ENCODE measurements at regions not wholly inside any gene's neighbourhood (a gene's known extent, or its start where the extent isn't known, plus 50 kb on each side); places are given as distances from the start of the nearest gene placed in this dataset.
"Not testable (repeated sequence)": the region's sequence is repeated elsewhere in the genome, so short reads cannot be mapped to it uniquely, and the experiment has no call there.

- Histone ChIP-seq H3K9ac (ENCODE audit: low read depth, low read length) (no peak overlapping the region), H3K9me3 (ENCODE audit: insufficient read depth, low read depth, low read length) (no peaks in the 10 kb centered on the region), H3K27me3 (ENCODE audit: insufficient read depth, low read length) (no peaks in the 10 kb centered on the region), H3K4me3 (ENCODE audit: low read length) (no peak overlapping the region), H3K27ac (ENCODE audit: low read length) (no peak overlapping the region), H3K4me1 (ENCODE audit: insufficient read depth, low read length) (no peaks in the 10 kb centered on the region), H3K36me3 (ENCODE audit: insufficient read depth, low read depth, low read length) (no peaks in the 10 kb centered on the region)
These were observed 54.9 kb upstream of the NLGN1 start for GRCh38 chr3:173342679-173343078.

DNA sequence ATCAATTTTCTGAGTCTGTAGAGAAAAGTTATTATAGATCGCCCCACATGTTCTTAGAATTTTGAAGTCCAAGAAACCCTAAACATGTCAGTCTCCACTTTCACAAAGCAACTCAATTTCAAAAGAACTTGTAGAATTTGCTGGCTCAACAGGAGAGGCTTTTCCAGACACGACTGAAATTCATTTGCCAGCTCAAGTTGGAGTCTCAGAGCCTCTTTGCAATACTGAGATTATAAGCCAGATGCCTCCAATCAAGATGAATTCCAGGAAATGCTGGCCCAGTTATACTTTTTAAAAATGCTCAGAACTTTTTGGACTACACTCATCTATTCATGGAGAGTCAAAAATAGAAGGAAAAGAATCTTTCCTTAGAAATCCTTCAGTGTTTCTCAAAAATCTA, 56.9 kb upstream of the NLGN1 start:
- Histone ChIP-seq H3K4me1 (ENCODE audit: insufficient read depth, low read length) (no peaks in the 10 kb centered on the region), H3K9ac (ENCODE audit: low read depth, low read length) (no peak overlapping the region), H3K27ac (ENCODE audit: low read length) (no peak overlapping the region), H3K4me3 (ENCODE audit: low read length) (no peak overlapping the region), H3K9me3 (ENCODE audit: insufficient read depth, low read depth, low read length) (no peaks in the 10 kb centered on the region), H3K27me3 (ENCODE audit: insufficient read depth, low read length) (no peaks in the 10 kb centered on the region), H3K36me3 (ENCODE audit: insufficient read depth, low read depth, low read length) (no peaks in the 10 kb centered on the region)

DNA sequence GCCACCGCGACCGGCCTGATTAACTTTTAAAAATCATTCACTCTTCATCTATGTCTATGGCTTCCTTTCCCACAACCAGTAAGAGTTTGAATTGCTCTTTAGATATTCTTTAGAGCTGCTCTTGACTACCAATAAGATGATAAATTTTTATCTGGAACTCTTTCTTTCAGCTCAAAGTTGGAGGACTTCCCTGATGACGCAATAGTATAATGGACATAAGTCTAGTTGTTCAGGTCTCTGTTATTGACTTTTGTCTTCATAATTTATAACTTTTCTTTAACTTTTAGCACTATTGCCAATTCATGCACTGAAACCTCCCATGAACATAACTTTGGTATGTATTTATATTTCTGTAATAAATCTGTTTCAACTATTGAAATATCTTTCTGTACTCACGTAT, 61.3 kb upstream of the NLGN1 start:
- no peak overlapping the region for H3K9ac ChIP-seq (ENCODE audit: low read depth, low read length)
- no peaks in the 10 kb centered on the region for H3K27me3 ChIP-seq (ENCODE audit: insufficient read depth, low read length)
- no peaks in the 10 kb centered on the region for H3K9me3 ChIP-seq (ENCODE audit: insufficient read depth, low read depth, low read length)
- H3K4me1 ChIP-seq (ENCODE audit: insufficient read depth, low read length) = no peaks in the 10 kb centered on the region
- H3K36me3 ChIP-seq (ENCODE audit: insufficient read depth, low read depth, low read length) = no peaks in the 10 kb centered on the region
- no peak overlapping the region for H3K4me3 ChIP-seq (ENCODE audit: low read length)
- H3K27ac ChIP-seq (ENCODE audit: low read length) = no peak overlapping the region

- no peak overlapping the region for H3K9ac ChIP-seq (ENCODE audit: low read depth, low read length)
- H3K36me3 ChIP-seq (ENCODE audit: insufficient read depth, low read depth, low read length) = no peaks in the 10 kb centered on the region
- H3K27ac ChIP-seq (ENCODE audit: low read length) = no peak overlapping the region
- no peak overlapping the region for H3K4me3 ChIP-seq (ENCODE audit: low read length)
- H3K27me3 ChIP-seq (ENCODE audit: insufficient read depth, low read length) = no peaks in the 10 kb centered on the region
- H3K9me3 ChIP-seq (ENCODE audit: insufficient read depth, low read depth, low read length) = no peaks in the 10 kb centered on the region
- H3K4me1 ChIP-seq (ENCODE audit: insufficient read depth, low read length) = peaks cover 25% of the 10 kb centered on the region
These were observed 91.4 kb upstream of the NLGN1 start for GRCh38 chr3:173306110-173306509.

GRCh38 chr3:173304182-173304800, 93.3 kb upstream of the NLGN1 start:
- peaks cover 5% of the 10 kb centered on the region; the same call in 1 of the 2 replicates for H3K9me3 ChIP-seq (ENCODE audit: insufficient read depth, low read depth, low read length)
- no peak overlapping the region for H3K4me3 ChIP-seq (ENCODE audit: low read length)
- no peak overlapping the region for H3K9ac ChIP-seq (ENCODE audit: low read depth, low read length)
- no peaks in the 10 kb centered on the region for H3K36me3 ChIP-seq (ENCODE audit: insufficient read depth, low read depth, low read length)
- no peak overlapping the region for H3K27ac ChIP-seq (ENCODE audit: low read length)
- H3K27me3 ChIP-seq (ENCODE audit: insufficient read depth, low read length) = no peaks in the 10 kb centered on the region
- peaks cover 28% of the 10 kb centered on the region for H3K4me1 ChIP-seq (ENCODE audit: insufficient read depth, low read length)

GRCh38 chr3:173301647-173302046, 95.9 kb upstream of the NLGN1 start:
- Histone ChIP-seq H3K4me3 (ENCODE audit: low read length) (peak overlapping the region; percentile 20; the same call in 1 of the 2 replicates), H3K9ac (ENCODE audit: low read depth, low read length) (no peak overlapping the region; the same call in 1 of the 2 replicates), H3K36me3 (ENCODE audit: insufficient read depth, low read depth, low read length) (no peaks in the 10 kb centered on the region), H3K9me3 (ENCODE audit: insufficient read depth, low read depth, low read length) (peaks cover 5% of the 10 kb centered on the region; the same call in 1 of the 2 replicates), H3K4me1 (ENCODE audit: insufficient read depth, low read length) (peaks cover 28% of the 10 kb centered on the region), H3K27ac (ENCODE audit: low read length) (peak overlapping the region; percentile 48), H3K27me3 (ENCODE audit: insufficient read depth, low read length) (no peaks in the 10 kb centered on the region)

- Histone ChIP-seq H3K9me3 (ENCODE audit: insufficient read depth, low read depth, low read length) (no peaks in the 10 kb centered on the region), H3K36me3 (ENCODE audit: insufficient read depth, low read depth, low read length) (no peaks in the 10 kb centered on the region), H3K9ac (ENCODE audit: low read depth, low read length) (no peak overlapping the region), H3K27ac (ENCODE audit: low read length) (no peak overlapping the region), H3K4me3 (ENCODE audit: low read length) (no peak overlapping the region), H3K4me1 (ENCODE audit: insufficient read depth, low read length) (peaks cover 2% of the 10 kb centered on the region; the same call in 1 of the 2 replicates), H3K27me3 (ENCODE audit: insufficient read depth, low read length) (no peaks in the 10 kb centered on the region)
These were observed 108.5 kb upstream of the NLGN1 start for GRCh38 chr3:173289072-173289471.

DNA sequence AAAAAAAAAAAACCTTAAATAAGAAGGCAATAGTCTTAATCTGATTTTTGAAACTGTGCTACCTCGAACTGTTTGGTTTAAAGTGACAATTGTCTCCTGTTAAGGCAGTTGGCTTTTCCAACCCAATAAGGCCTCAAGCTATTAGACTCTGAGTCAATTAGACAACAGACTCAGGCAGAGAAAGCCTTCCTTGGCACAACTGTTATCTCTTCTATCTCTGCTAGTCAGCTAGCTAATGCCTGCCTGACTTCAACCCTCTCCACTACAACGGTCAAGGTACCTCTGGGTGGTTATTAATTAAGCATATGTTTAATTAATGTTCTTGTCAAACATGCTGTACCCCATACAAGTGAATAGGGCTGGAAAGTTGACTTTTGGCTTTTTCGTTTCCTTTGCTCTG, 110.2 kb upstream of the NLGN1 start:
- Histone ChIP-seq H3K9me3 (ENCODE audit: insufficient read depth, low read depth, low read length) (no peaks in the 10 kb centered on the region), H3K4me1 (ENCODE audit: insufficient read depth, low read length) (peaks cover 6% of the 10 kb centered on the region; the same call in 1 of the 2 replicates), H3K27me3 (ENCODE audit: insufficient read depth, low read length) (no peaks in the 10 kb centered on the region), H3K4me3 (ENCODE audit: low read length) (no peak overlapping the region), H3K27ac (ENCODE audit: low read length) (no peak overlapping the region), H3K9ac (ENCODE audit: low read depth, low read length) (no peak overlapping the region), H3K36me3 (ENCODE audit: insufficient read depth, low read depth, low read length) (no peaks in the 10 kb centered on the region)

DNA sequence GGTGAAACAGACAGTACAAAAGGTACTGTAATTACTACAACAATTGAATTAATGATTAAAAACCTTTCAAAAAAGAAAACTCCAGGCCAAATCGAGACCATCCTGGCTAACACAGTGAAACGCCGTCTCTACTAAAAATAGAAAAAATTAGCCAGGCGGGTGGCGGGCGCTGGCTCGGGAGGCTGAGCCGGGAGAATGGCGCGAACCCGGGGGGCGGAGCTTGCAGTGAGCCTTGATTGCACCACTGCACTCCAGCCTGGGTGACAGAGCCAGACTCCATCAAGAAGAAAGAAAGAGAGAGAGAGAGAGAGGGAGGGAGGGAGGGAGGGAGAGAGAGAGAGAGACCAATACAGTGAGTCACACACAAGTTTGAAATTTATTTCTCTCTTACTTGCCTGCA, 111.0 kb upstream of the NLGN1 start:
- H3K27me3 ChIP-seq (ENCODE audit: insufficient read depth, low read length); H3K36me3 ChIP-seq (ENCODE audit: insufficient read depth, low read depth, low read length); H3K4me3 ChIP-seq (ENCODE audit: low read length); H3K27ac ChIP-seq (ENCODE audit: low read length); H3K4me1 ChIP-seq (ENCODE audit: insufficient read depth, low read length); H3K9me3 ChIP-seq (ENCODE audit: insufficient read depth, low read depth, low read length); H3K9ac ChIP-seq (ENCODE audit: low read depth, low read length): not testable (repeated sequence)

DNA sequence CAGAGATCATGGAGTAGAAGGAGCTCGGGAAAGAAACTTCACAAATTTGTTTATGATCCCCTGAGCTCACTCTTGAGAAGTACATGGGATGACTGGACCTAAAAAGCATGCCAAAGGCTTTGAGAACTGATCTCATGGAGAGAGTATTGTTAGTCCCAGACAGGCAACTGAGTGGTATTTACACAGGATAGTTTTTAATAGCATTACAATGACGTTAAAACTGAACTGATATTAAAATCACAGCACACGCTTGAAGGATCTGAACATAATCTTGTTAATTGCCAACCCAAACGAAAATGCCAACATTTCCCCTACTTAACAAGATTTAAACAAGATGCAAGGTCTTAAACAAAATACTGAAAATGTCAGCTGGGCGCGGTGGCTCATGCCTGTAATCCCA, 113.2 kb upstream of the NLGN1 start:
- Histone ChIP-seq H3K27ac (ENCODE audit: low read length) (no peak overlapping the region), H3K9me3 (ENCODE audit: insufficient read depth, low read depth, low read length) (no peaks in the 10 kb centered on the region), H3K4me1 (ENCODE audit: insufficient read depth, low read length) (peaks cover 6% of the 10 kb centered on the region; the same call in 1 of the 2 replicates), H3K36me3 (ENCODE audit: insufficient read depth, low read depth, low read length) (no peaks in the 10 kb centered on the region), H3K4me3 (ENCODE audit: low read length) (no peak overlapping the region), H3K9ac (ENCODE audit: low read depth, low read length) (no peak overlapping the region), H3K27me3 (ENCODE audit: insufficient read depth, low read length) (no peaks in the 10 kb centered on the region)

GRCh38 chr3:173275740-173276139, 121.8 kb upstream of the NLGN1 start:
- Histone ChIP-seq H3K36me3 (ENCODE audit: insufficient read depth, low read depth, low read length) (no peaks in the 10 kb centered on the region), H3K27me3 (ENCODE audit: insufficient read depth, low read length) (no peaks in the 10 kb centered on the region), H3K9ac (ENCODE audit: low read depth, low read length) (no peak overlapping the region), H3K4me3 (ENCODE audit: low read length) (no peak overlapping the region), H3K27ac (ENCODE audit: low read length) (no peak overlapping the region), H3K9me3 (ENCODE audit: insufficient read depth, low read depth, low read length) (no peaks in the 10 kb centered on the region), H3K4me1 (ENCODE audit: insufficient read depth, low read length) (no peaks in the 10 kb centered on the region)

- no peaks in the 10 kb centered on the region for H3K9me3 ChIP-seq (ENCODE audit: insufficient read depth, low read depth, low read length)
- no peaks in the 10 kb centered on the region for H3K27me3 ChIP-seq (ENCODE audit: insufficient read depth, low read length)
- H3K36me3 ChIP-seq (ENCODE audit: insufficient read depth, low read depth, low read length) = no peaks in the 10 kb centered on the region
- H3K4me3 ChIP-seq (ENCODE audit: low read length) = no peak overlapping the region
- H3K4me1 ChIP-seq (ENCODE audit: insufficient read depth, low read length) = no peaks in the 10 kb centered on the region
- H3K27ac ChIP-seq (ENCODE audit: low read length) = no peak overlapping the region
- no peak overlapping the region for H3K9ac ChIP-seq (ENCODE audit: low read depth, low read length)
These were observed 123.7 kb upstream of the NLGN1 start for GRCh38 chr3:173273838-173274237.
